H9 (cell line): ENCODE measurements at regions not wholly inside any gene's neighbourhood (a gene's known extent, or its start where the extent isn't known, plus 50 kb on each side); places are given as distances from the start of the nearest gene placed in this dataset.

ENCODE experiments used
- DNase-seq: peaks from one replicate; pipeline ENCODE4 v3.0.0-alpha.2; 2017
- H2AFZ ChIP-seq: one replicate; pipeline ENCODE4 v1.6.1; 2013; ENCODE audit warnings: mild to moderate bottlenecking, low read length, control low read depth, moderate library complexity
- H2AK5ac ChIP-seq: 2 replicates; pipeline ENCODE4 v1.6.1; 2013; ENCODE audit warnings: low read length, control low read depth, mixed read lengths; ENCODE audit not compliant: insufficient read length
- H2BK120ac ChIP-seq: one replicate; pipeline ENCODE4 v1.6.1; 2013; ENCODE audit warnings: low read depth, mild to moderate bottlenecking, low read length, control low read depth, inconsistent platforms; ENCODE audit not compliant: poor library complexity, severe bottlenecking
- H2BK12ac ChIP-seq: 2 replicates; pipeline ENCODE4 v1.6.1; 2013; ENCODE audit warnings: low read length, control low read depth, mixed read lengths, low read depth; ENCODE audit not compliant: insufficient read length
- H2BK15ac ChIP-seq: 2 replicates; pipeline ENCODE4 v1.6.1; 2013; ENCODE audit warnings: low read depth, low read length, control low read depth
- H2BK20ac ChIP-seq: one replicate; pipeline ENCODE4 v1.6.1; 2013; ENCODE audit warnings: low read depth, mild to moderate bottlenecking, low read length, control low read depth, inconsistent platforms; ENCODE audit not compliant: poor library complexity, severe bottlenecking
- H2BK5ac ChIP-seq: 2 replicates; pipeline ENCODE4 v1.6.1; 2013; ENCODE audit warnings: low read length, control low read depth, mixed read lengths; ENCODE audit not compliant: insufficient read length
- H3K14ac ChIP-seq: 2 replicates; pipeline ENCODE4 v1.6.1; 2013; ENCODE audit warnings: low read length, control low read depth; ENCODE audit not compliant: insufficient read depth
- H3K18ac ChIP-seq: 2 replicates; pipeline ENCODE4 v1.6.1; 2013; ENCODE audit warnings: low read depth, mild to moderate bottlenecking, mixed read lengths, low read length, control low read depth; ENCODE audit not compliant: insufficient read length
- H3K23ac ChIP-seq: 2 replicates; pipeline ENCODE4 v1.6.1; 2013; ENCODE audit warnings: low read length, control low read depth, mixed read lengths, low read depth; ENCODE audit not compliant: insufficient read length
- H3K23me2 ChIP-seq: 2 replicates; pipeline ENCODE4 v1.6.1; 2013; ENCODE audit warnings: low read depth, mild to moderate bottlenecking, mixed read lengths, low read length, control low read depth; ENCODE audit not compliant: insufficient read length, poor library complexity, severe bottlenecking
- H3K27ac ChIP-seq: 2 replicates; pipeline ENCODE4 v1.5.1; 2013; ENCODE audit warnings: low read length, control low read depth, mixed read lengths, low read depth; ENCODE audit not compliant: insufficient read length
- H3K27me3 ChIP-seq: 2 replicates; pipeline ENCODE4 v1.6.1; 2013; ENCODE audit warnings: low read length, control low read depth, inconsistent platforms; ENCODE audit not compliant: insufficient read depth
- H3K4ac ChIP-seq: 2 replicates; pipeline ENCODE4 v1.6.1; 2013; ENCODE audit warnings: low read depth, mild to moderate bottlenecking, control low read depth, inconsistent platforms, low read length, moderate library complexity
- H3K4me1 ChIP-seq: 2 replicates; pipeline ENCODE4 v1.6.1; 2013; ENCODE audit warnings: low read length, control low read depth, inconsistent platforms; ENCODE audit not compliant: insufficient read depth
- H3K4me2 ChIP-seq: 2 replicates; pipeline ENCODE4 v1.6.1; 2013; ENCODE audit warnings: low read length, control low read depth, mixed read lengths; ENCODE audit not compliant: insufficient read length, insufficient read depth
- H3K56ac ChIP-seq: 2 replicates; pipeline ENCODE4 v1.6.1; 2013; ENCODE audit warnings: low read depth, mild to moderate bottlenecking, mixed read lengths, low read length, control low read depth; ENCODE audit not compliant: insufficient read length
- H3K79me1 ChIP-seq: 2 replicates; pipeline ENCODE4 v1.6.1; 2013; ENCODE audit warnings: low read depth, mild to moderate bottlenecking, moderate library complexity, low read length, control low read depth, inconsistent platforms; ENCODE audit not compliant: insufficient read depth, poor library complexity, severe bottlenecking
- H3K79me2 ChIP-seq: 2 replicates; pipeline ENCODE4 v1.6.1; 2013; ENCODE audit warnings: low read length, control low read depth, inconsistent platforms; ENCODE audit not compliant: insufficient read depth
- H3K9ac ChIP-seq: 2 replicates; pipeline ENCODE4 v1.6.1; 2013; ENCODE audit warnings: low read length, control low read depth, mixed read lengths; ENCODE audit not compliant: insufficient read length; ENCODE audit errors: extremely low read depth
- H3K9me3 ChIP-seq: one replicate; pipeline ENCODE4 v1.6.1; 2013; ENCODE audit warnings: low read depth, low read length, inconsistent platforms; ENCODE audit not compliant: control insufficient read depth
- H3T11ph ChIP-seq: one replicate; pipeline ENCODE4 v1.6.1; 2013; ENCODE audit warnings: mild to moderate bottlenecking, low read length, control low read depth, inconsistent platforms
- H4K20me1 ChIP-seq: one replicate; pipeline ENCODE4 v1.6.1; 2013; ENCODE audit not compliant: control insufficient read depth, insufficient read length, insufficient read depth
- H4K5ac ChIP-seq: 2 replicates; pipeline ENCODE4 v1.6.1; 2013; ENCODE audit warnings: low read depth, mild to moderate bottlenecking, mixed read lengths, low read length, control low read depth; ENCODE audit not compliant: insufficient read length
- H4K8ac ChIP-seq: replicated peaks from 2 replicates; pipeline ENCODE4 v1.6.1; 2013; ENCODE audit warnings: low read length, control low read depth, mixed read lengths, low read depth; ENCODE audit not compliant: insufficient read length
- H4K91ac ChIP-seq: 2 replicates; pipeline ENCODE4 v1.6.1; 2013; ENCODE audit warnings: low read depth, mild to moderate bottlenecking, moderate library complexity, mixed read lengths, low read length, control low read depth; ENCODE audit not compliant: insufficient read length
- H3K27ac Mint-ChIP-seq, 3 experiments: 2 replicates in 2 of 3; 3 replicates in 1 of 3; pipeline ENCODE4 v1.8.0; 2020 to 2021; ENCODE audit warnings: mixed read lengths in 3 of 3, mild to moderate bottlenecking in 1 of 3, moderate library complexity in 1 of 3
- H3K27me3 Mint-ChIP-seq: 2 replicates; pipeline ENCODE4 v1.8.0; 2021; ENCODE audit warnings: low read depth, mild to moderate bottlenecking, moderate library complexity, mixed read lengths
- H3K36me3 Mint-ChIP-seq, 3 experiments: 2 replicates in 2 of 3; 3 replicates in 1 of 3; pipeline ENCODE4 v1.8.0; 2020 to 2021; ENCODE audit warnings: low read depth in 3 of 3, mixed read lengths in 3 of 3; ENCODE audit not compliant: insufficient read depth in 1 of 3
- H3K4me1 Mint-ChIP-seq, 2 experiments: 2 replicates each; pipeline ENCODE4 v1.8.0; 2020; ENCODE audit warnings: mixed read lengths in 2 of 2
- H3K4me3 Mint-ChIP-seq, 2 experiments: 2 replicates in 1 of 2; 3 replicates in 1 of 2; pipeline ENCODE4 v1.8.0; 2020 to 2021; ENCODE audit warnings: mild to moderate bottlenecking in 2 of 2, mixed read lengths in 2 of 2, moderate library complexity in 1 of 2
- H3K9me3 Mint-ChIP-seq, 2 experiments: 2 replicates in 1 of 2; 3 replicates in 1 of 2; pipeline ENCODE4 v1.8.0; 2020; ENCODE audit warnings: mild to moderate bottlenecking in 2 of 2, mixed read lengths in 2 of 2, moderate library complexity in 1 of 2
- CTCF ChIP-seq: fragments of 200-600 bp; sonication (generic); conservative IDR thresholded peaks from 3 replicates; pipeline ENCODE4 v1.8.0; 2021; ENCODE audit warnings: antibody characterized with exemption, mild to moderate bottlenecking
- WGBS: extraction: QIAGEN DNeasy Blood & Tissue Kit; methylation state at CpG from one replicate; pipeline ENCODE4 v1.1.7; 2013; ENCODE audit warnings: missing lambda C conversion rate, low lambda C conversion rate, mixed read lengths; ENCODE audit not compliant: insufficient read length; ENCODE audit errors: extremely low coverage; 5-methylcytosine and 5-hydroxymethylcytosine counted together

GRCh38 chr2:129716781-129717559 lies 262.5 kb upstream of the RAB6C start:
- Histone ChIP-seq H3K9me3 (no peaks in the 10 kb centered on the region), H3K79me2 (no peaks in the 10 kb centered on the region), H4K5ac (no peak overlapping the region), H3K23me2 (no peaks in the 10 kb centered on the region), H3K4me1 (no peaks in the 10 kb centered on the region), H3K79me1 (no peaks in the 10 kb centered on the region), H2BK120ac (no peak overlapping the region), H3K4ac (no peak overlapping the region), H3T11ph (no peak overlapping the region), H2AFZ (no peak overlapping the region), H3K27me3 (no peaks in the 10 kb centered on the region), H4K91ac (no peak overlapping the region), H2BK15ac (no peak overlapping the region), H3K27ac (no peak overlapping the region), H3K9ac (no peak overlapping the region), H3K18ac (no peak overlapping the region), H2BK5ac (no peak overlapping the region), H3K4me2 (no peak overlapping the region), H4K20me1 (no peaks in the 10 kb centered on the region), H3K14ac (peak overlapping the region; percentile 53; the same call in 1 of the 2 replicates), H3K23ac (no peak overlapping the region), H2BK12ac (no peak overlapping the region), H4K8ac (no peak overlapping the region), H3K56ac (no peak overlapping the region), H2BK20ac (no peak overlapping the region), H2AK5ac (no peak overlapping the region)
- no peaks in the 10 kb centered on the region; a peak in 1 of 7 replicates for H3K36me3 Mint-ChIP-seq
- TF ChIP-seq CTCF, result no peak
- no peaks in the 10 kb centered on the region; the same call in 1 of the 2 replicates for H3K27me3 Mint-ChIP-seq
- H3K4me3 Mint-ChIP-seq, result no peak overlapping the region
- peaks cover 22 to 25% of the 10 kb centered on the region in 2 experiments for H3K4me1 Mint-ChIP-seq
- no CpG with 5 or more reads among the region's 12 CpGs for WGBS
- DNase-seq, result no peak
- no peak overlapping the region; a peak in 1 of 7 replicates for H3K27ac Mint-ChIP-seq
- H3K9me3 Mint-ChIP-seq, result no peaks in the 10 kb centered on the region
